HG03342 (cell line): ENCODE measurements at regions not wholly inside any gene's neighbourhood (a gene's known extent, or its start where the extent isn't known, plus 50 kb on each side); places are given as distances from the start of the nearest gene placed in this dataset.

Experiments used
- ATAC-seq: cut with Tn5 transposase; IDR thresholded peaks from one replicate; pipeline ENCODE4 v1.9.1; 2021; ENCODE audit warnings: mild to moderate bottlenecking, moderate library complexity; ENCODE audit not compliant: unreplicated experiment

- ATAC-seq: no peak
Measured at GRCh38 chr13:72039126-72039525, 172.1 kb upstream of the DACH1 start.

DNA sequence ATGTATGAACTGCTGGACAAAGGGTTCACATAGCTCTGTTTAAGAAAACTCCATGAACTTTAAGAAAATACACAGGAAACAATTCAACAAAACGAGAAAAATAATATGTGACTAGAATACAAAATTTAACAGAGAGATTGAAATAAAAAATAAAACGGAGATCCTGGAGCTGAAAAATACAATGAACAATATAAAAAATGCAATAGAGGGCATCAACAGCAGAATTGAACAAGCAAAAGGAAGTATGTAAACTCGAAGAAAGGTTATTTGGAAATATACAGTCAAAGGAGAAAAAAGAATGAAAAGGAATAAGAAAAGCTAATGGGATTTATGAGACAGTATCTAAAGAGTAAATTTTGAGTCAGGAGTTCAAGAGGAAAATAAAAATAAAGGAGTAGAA lies 163.0 kb upstream of the DACH1 start:
- ATAC-seq: no peak

DNA sequence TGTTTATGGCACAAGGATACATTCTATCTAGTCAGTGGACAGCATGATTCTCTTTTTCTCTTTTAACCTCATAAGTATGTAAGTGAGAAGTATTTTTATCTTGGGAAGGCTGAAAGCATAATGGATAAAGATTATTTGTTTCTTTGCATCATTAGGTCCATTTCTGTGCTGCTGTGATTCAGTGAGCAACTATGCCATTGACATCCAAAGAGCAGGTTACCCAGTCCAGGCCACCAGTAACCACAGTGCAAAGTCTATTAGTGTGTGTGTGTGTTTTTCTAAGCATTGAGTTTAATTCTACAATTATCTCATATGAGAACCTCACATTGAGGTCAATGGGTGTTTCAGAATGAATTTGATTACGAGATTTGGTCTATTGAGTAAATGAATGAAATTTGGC lies 158.8 kb upstream of the DACH1 start:
- no peak for ATAC-seq

- ATAC-seq: no peak
Measured at GRCh38 chr13:72023895-72024294, 156.9 kb upstream of the DACH1 start.

DNA sequence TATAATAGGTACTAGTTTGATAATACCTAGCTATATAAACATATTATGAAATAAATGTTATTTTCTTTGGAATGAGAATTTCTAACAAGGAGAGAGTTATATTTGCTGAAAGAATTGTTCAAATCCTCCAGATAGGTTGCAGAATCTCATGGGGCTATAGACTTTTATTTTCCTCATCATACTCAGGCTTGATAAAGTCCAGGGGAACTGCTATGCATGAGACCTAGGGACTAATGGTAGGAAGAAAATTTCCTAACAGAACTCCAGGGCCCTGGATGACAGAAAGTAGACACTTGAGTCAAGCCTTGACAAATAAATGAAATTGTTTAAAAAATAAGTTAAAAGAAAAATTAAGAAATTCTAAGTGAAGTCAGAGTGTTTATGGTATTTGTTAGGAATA lies 138.5 kb upstream of the DACH1 start:
- no peak for ATAC-seq

DNA sequence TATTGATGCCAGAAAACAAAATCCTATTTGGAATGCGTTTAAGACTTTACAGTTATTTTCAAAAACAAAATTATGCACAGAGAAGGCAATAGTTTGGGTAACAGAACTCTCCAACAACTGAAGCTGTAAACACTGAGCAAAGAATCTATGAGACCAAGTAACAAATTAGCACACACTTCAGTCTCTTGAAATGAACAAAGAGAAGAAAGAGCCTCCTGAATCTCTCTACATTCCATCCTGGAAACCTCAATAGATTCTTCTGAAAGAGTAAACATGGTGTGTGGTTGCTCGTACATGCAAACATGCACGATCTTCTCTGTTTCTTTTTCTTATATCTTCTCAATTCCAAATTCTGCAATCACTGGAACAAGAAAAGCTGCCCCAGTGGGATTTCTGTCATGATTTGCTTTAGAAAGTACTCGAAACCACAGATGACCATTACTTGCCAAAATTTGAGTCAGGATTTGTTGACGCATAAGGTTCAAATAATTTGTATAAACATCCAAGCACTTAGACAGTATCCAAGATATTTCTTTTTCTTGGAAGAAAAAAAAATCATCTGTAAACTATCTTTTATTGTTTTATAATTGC lies 137.9 kb upstream of the DACH1 start:
- no peak for ATAC-seq

DNA sequence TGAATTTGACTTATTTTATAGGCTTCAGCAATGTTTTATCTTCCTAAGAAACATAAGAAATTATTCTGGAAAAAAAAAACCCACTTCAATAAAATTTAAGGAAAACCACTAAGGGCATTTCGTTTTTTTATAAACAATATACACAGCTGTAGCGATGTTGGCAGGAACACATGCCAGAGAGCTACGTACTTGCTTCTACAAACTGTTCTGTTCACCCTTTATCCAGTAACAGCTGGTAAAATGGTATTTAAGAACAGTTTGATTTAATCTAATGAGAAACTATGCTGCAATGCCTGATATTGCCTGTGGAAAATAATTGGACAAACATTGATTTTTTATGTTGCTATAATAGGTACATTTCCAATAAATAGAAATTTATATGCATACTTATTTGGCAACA lies 137.2 kb upstream of the DACH1 start:
- ATAC-seq: no peak

GRCh38 chr13:71998223-71998622 lies 131.2 kb upstream of the DACH1 start:
- ATAC-seq: no peak

- no peak for ATAC-seq
Measured at GRCh38 chr13:71979616-71980015, 112.6 kb upstream of the DACH1 start.

- no peak for ATAC-seq
Measured at GRCh38 chr13:71977028-71977427, 110.0 kb upstream of the DACH1 start.

GRCh38 chr13:71967990-71968389 lies 101.0 kb upstream of the DACH1 start:
- no peak for ATAC-seq

- ATAC-seq: no peak
Measured at GRCh38 chr13:71964491-71965100, 97.6 kb upstream of the DACH1 start.

GRCh38 chr13:71962735-71963134 lies 95.7 kb upstream of the DACH1 start:
- no peak for ATAC-seq

DNA sequence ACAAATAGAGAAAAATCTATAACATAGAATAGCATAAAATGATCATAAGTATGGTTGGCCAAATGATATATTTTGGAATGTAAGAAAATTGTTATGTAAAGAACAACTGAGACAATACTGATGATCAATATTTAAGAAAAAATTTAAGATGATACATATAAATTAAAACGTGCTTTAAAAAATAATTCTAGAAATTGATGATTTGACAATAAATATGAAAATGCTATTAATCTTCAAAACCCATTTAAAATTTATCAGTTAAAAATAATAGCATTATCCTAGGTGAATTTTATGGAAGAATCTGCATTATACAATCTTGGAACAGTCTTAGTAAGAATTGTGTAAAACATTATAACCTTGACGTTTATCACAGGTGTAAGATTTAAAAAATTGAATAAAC lies 95.1 kb upstream of the DACH1 start:
- no peak for ATAC-seq

DNA sequence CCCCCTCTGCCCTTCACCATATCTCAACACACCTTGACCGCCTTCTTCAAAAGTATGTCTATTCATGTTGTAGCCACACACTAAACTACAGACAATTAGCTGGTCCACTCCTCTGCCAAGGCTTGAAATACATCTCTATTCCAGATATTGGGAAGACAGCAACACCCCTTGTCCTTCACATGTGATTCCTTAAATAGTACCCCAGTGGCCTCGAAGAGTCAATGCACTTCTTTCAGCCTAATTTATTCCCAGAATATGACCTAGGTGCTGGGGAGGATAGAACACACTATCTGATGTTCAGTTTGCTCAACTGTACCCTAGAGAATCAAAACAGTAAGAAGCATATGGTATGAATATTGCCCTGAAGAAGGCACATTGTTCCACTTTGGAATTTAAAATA lies 82.4 kb upstream of the DACH1 start:
- ATAC-seq: no peak

DNA sequence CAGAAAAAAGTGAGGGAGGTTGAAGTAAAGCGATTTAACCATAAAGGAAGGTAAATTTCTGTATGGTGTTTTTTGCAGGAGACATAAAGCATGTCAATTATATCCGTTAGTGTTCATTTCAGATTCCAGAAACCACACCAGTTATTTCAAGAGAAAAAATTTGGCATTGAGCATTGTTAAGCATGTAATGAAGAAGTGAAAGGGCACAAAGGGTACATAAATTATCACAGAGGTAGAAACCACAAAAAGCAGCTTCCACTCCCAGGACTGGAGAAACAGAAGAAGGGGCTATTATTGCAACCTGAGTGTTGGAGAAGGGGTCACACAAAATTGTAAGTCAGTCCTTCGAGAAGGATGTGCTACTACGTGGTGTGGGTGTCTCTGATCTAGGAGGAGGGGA lies 72.2 kb upstream of the DACH1 start:
- ATAC-seq: no peak

- no peak for ATAC-seq
Measured at GRCh38 chr13:71935166-71935840, 68.3 kb upstream of the DACH1 start.

GRCh38 chr13:71924931-71925330 lies 57.9 kb upstream of the DACH1 start:
- ATAC-seq: no peak

DNA sequence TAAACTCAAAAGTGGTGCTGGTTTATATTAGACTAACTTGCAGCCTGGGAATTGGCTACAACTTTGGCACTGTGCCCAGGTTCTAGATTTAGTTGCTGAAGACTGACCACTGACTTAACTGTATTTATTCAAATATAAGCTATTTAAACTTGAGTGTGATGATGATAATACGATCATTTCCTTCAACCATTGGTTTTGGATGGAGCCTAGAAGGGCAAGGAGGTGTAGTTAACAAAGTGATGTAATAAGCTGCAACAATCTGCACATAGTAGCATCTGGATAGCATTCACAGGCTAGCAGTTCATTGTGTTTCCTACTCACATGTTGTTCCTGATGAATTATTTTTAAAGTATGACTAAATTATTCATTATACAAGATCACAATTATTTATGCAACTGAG lies 55.2 kb upstream of the DACH1 start:
- ATAC-seq: no peak
